Fibroblast of skin of left biceps (primary cell): ENCODE measurements at regions not wholly inside any gene's neighbourhood (a gene's known extent, or its start where the extent isn't known, plus 50 kb on each side); places are given as distances from the start of the nearest gene placed in this dataset.
A peak's percentile ranks its signal among the peaks of the same experiment; 100 is the strongest.
"Not testable (repeated sequence)": the region's sequence is repeated elsewhere in the genome, so short reads cannot be mapped to it uniquely, and the experiment has no call there.

Experiments used
- DNase-seq, 2 experiments: peaks; one replicate each; pipeline ENCODE4 v3.0.0-alpha.2; 2013; ENCODE audit warnings: low read depth in 2 of 2

GRCh38 chr13:37295573-37295972 lies 190.1 kb upstream of the CSNK1A1L start:
- no peak for DNase-seq

GRCh38 chr13:37295071-37295470 lies 189.6 kb upstream of the CSNK1A1L start:
- no peak for DNase-seq

GRCh38 chr13:37294472-37294871 lies 189.0 kb upstream of the CSNK1A1L start:
- DNase-seq = no peak

- no peak for DNase-seq
These were observed 187.8 kb upstream of the CSNK1A1L start for GRCh38 chr13:37293295-37293694.

- no peak for DNase-seq
These were observed 185.4 kb upstream of the CSNK1A1L start for GRCh38 chr13:37290716-37291505.

- DNase-seq = no peak
These were observed 183.9 kb upstream of the CSNK1A1L start for GRCh38 chr13:37289212-37289935.

GRCh38 chr13:37288057-37288720 lies 182.7 kb upstream of the CSNK1A1L start:
- no peak for DNase-seq

GRCh38 chr13:37280231-37280630 lies 174.8 kb upstream of the CSNK1A1L start:
- not testable (repeated sequence) for DNase-seq

GRCh38 chr13:37277435-37278144 lies 172.1 kb upstream of the CSNK1A1L start:
- DNase-seq = peak; percentile 50 to 54

- DNase-seq = no peak
These were observed 171.5 kb upstream of the CSNK1A1L start for GRCh38 chr13:37277007-37277406.

- DNase-seq = no peak
These were observed 169.4 kb upstream of the CSNK1A1L start for GRCh38 chr13:37274569-37275497.

- no peak for DNase-seq
These were observed 168.4 kb upstream of the CSNK1A1L start for GRCh38 chr13:37273836-37274235.

GRCh38 chr13:37270226-37271001 lies 164.9 kb upstream of the CSNK1A1L start:
- DNase-seq = no peak

GRCh38 chr13:37263871-37264270 lies 158.4 kb upstream of the CSNK1A1L start:
- DNase-seq = no peak

GRCh38 chr13:37257706-37258105 lies 152.2 kb upstream of the CSNK1A1L start:
- DNase-seq = no peak

GRCh38 chr13:37257051-37257450 lies 151.6 kb upstream of the CSNK1A1L start:
- DNase-seq = no peak

GRCh38 chr13:37241786-37242185 lies 136.3 kb upstream of the CSNK1A1L start:
- no peak for DNase-seq

- DNase-seq = peak in 1 of 2 experiments; percentile 25
These were observed 124.9 kb upstream of the CSNK1A1L start for GRCh38 chr13:37230346-37230745.

GRCh38 chr13:37229931-37230330 lies 124.5 kb upstream of the CSNK1A1L start:
- no peak for DNase-seq

GRCh38 chr13:37226971-37227370 lies 121.5 kb upstream of the CSNK1A1L start:
- peak; percentile 64 to 73 for DNase-seq
